ENCODE measurements at regions not wholly inside any gene's neighbourhood (a gene's known extent, or its start where the extent isn't known, plus 50 kb on each side); places are given as distances from the start of the nearest gene placed in this dataset.
"Not testable (repeated sequence)": the region's sequence is repeated elsewhere in the genome, so short reads cannot be mapped to it uniquely, and the experiment has no call there.

DNA sequence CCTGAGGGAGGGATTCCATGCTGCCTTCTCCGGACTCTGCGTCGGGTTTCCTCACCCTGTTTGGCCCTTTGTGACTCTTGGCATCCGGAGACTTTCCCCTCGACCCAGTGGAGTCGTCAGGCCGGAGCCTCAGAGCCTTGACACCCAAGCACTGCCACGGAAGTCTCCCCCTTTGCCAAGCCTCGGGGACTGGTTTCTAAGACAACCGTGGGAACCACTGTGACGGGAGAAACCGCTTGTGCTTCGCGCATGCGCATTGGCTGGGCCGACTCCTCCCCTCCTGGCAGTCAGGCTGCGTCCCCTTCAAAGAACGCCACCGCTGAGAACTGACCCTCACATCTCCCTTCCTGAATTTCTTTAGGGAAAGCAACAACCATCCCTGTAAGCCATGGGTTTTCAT lies 459.4 kb upstream of the ZNG1F start:
- H3K9ac ChIP-seq (ENCODE audit: low read length); H2BK5ac ChIP-seq (ENCODE audit: low read depth, low read length, poor library complexity, severe bottlenecking); H4K8ac ChIP-seq (ENCODE audit: low read length); H2BK120ac ChIP-seq (ENCODE audit: low read depth, low read length); H3K4me2 ChIP-seq (ENCODE audit: low read length, poor library complexity, severe bottlenecking); H3K27me3 ChIP-seq (ENCODE audit: control insufficient read depth in 1 of 2, insufficient read depth in 1 of 2, low read length in 2 of 2); H3K36me3 ChIP-seq (ENCODE audit: control insufficient read depth in 1 of 2, insufficient read depth in 2 of 2, low read depth in 1 of 2, low read length in 2 of 2); DNase-seq; H2AK5ac ChIP-seq (ENCODE audit: low read length, severe bottlenecking); H3K14ac ChIP-seq (ENCODE audit: low read length in 2 of 2); H4K91ac ChIP-seq (ENCODE audit: low read length); H3K23ac ChIP-seq (ENCODE audit: low read length in 2 of 2); H3K27ac ChIP-seq (ENCODE audit: low read length, poor library complexity, severe bottlenecking); H3K4me1 ChIP-seq (ENCODE audit: control insufficient read depth, insufficient read depth, low read depth, low read length); H3K4ac ChIP-seq (ENCODE audit: low read depth in 1 of 2, low read length in 2 of 2); H3K9me3 ChIP-seq (ENCODE audit: control insufficient read depth, low read length); H2BK12ac ChIP-seq (ENCODE audit: low read length in 2 of 2); H3K18ac ChIP-seq (ENCODE audit: low read depth in 1 of 2, low read length in 2 of 2); H3K79me1 ChIP-seq (replicated peaks; ENCODE audit: low read length, poor library complexity, severe bottlenecking); H3K4me3 ChIP-seq (ENCODE audit: insufficient read depth in 1 of 2, low read depth in 1 of 2, low read length in 2 of 2); H2BK15ac ChIP-seq (ENCODE audit: low read depth, poor library complexity, severe bottlenecking); H2AFZ ChIP-seq (ENCODE audit: low read depth, low read length): not testable (repeated sequence)
- no CpG with 5 or more reads among the region's 19 CpGs for WGBS

DNA sequence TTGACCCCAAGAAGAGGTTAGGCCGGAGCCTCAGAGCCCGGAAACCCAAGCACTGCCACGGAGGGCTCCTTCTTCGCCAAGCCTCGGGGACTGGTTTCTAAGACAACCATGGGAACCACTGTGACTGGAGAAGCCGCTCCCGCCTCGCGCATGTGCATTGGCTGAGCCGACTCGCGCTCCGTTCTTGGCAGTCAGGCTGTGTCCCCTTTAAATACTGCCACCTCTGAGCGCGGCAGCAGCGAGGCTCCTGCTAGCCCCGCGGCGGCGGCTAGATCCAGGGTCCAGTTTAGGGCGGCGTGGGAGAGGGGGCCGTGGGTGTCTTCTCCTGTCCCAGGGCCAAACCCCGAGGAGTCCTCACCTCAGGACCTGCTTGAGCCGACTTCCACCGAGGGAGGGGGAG lies 457.1 kb upstream of the ZNG1F start:
- not testable (repeated sequence) for H3K27ac ChIP-seq (ENCODE audit: low read length, poor library complexity, severe bottlenecking); H3K4me1 ChIP-seq (ENCODE audit: control insufficient read depth, insufficient read depth, low read depth, low read length); H2BK15ac ChIP-seq (ENCODE audit: low read depth, poor library complexity, severe bottlenecking); H3K23ac ChIP-seq (ENCODE audit: low read length in 2 of 2); H3K4me3 ChIP-seq (ENCODE audit: insufficient read depth in 1 of 2, low read depth in 1 of 2, low read length in 2 of 2); H3K9me3 ChIP-seq (ENCODE audit: control insufficient read depth, low read length); H3K4ac ChIP-seq (ENCODE audit: low read depth in 1 of 2, low read length in 2 of 2); H2BK5ac ChIP-seq (ENCODE audit: low read depth, low read length, poor library complexity, severe bottlenecking); DNase-seq; H3K14ac ChIP-seq (ENCODE audit: low read length in 2 of 2); H3K79me1 ChIP-seq (replicated peaks; ENCODE audit: low read length, poor library complexity, severe bottlenecking); H4K91ac ChIP-seq (ENCODE audit: low read length); H3K27me3 ChIP-seq (ENCODE audit: control insufficient read depth in 1 of 2, insufficient read depth in 1 of 2, low read length in 2 of 2); H2BK120ac ChIP-seq (ENCODE audit: low read depth, low read length); H2BK12ac ChIP-seq (ENCODE audit: low read length in 2 of 2); H4K8ac ChIP-seq (ENCODE audit: low read length); H3K36me3 ChIP-seq (ENCODE audit: control insufficient read depth in 1 of 2, insufficient read depth in 2 of 2, low read depth in 1 of 2, low read length in 2 of 2); H3K18ac ChIP-seq (ENCODE audit: low read depth in 1 of 2, low read length in 2 of 2); H3K4me2 ChIP-seq (ENCODE audit: low read length, poor library complexity, severe bottlenecking); H2AFZ ChIP-seq (ENCODE audit: low read depth, low read length); H2AK5ac ChIP-seq (ENCODE audit: low read length, severe bottlenecking); H3K9ac ChIP-seq (ENCODE audit: low read length)
- no CpG with 5 or more reads among the region's 26 CpGs for WGBS

DNA sequence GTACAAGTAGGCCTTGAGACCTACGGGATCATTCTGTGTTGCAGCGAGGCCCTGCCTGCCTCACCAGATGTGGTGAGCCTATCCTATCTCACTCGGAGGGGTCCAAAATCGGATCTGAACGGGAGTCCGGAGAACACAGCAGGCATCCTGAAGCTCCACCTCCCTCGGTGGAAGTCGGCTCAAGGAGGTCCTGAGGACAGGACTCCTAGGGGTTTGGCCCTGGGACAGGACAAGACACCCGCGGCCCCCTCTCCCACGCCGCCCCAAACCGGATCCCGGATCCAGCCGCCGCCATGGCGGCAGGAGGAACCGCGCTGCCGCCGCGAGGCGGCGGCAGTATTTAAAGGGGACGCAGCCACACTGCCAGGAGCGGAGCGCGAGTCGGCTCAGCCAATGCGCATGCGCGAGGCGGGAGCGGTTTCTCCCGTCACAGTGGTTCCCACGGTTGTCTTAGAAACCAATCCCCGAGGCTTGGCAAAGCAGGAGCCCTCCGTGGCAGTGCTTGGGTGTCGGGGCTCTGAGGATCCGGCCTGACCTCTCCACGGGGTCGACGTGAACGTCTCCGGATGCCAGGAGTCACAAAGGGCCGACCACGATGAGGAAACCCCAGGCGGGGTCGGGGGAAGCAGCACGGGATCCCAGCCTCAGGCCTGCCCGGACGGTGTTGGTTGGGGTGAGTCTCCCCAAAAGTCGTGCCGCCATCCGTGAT lies 454.6 kb upstream of the ZNG1F start:
- H3K4me1 ChIP-seq (ENCODE audit: control insufficient read depth, insufficient read depth, low read depth, low read length); H4K8ac ChIP-seq (ENCODE audit: low read length); H3K14ac ChIP-seq (ENCODE audit: low read length in 2 of 2); H3K79me1 ChIP-seq (replicated peaks; ENCODE audit: low read length, poor library complexity, severe bottlenecking); H3K27me3 ChIP-seq (ENCODE audit: control insufficient read depth in 1 of 2, insufficient read depth in 1 of 2, low read length in 2 of 2); H3K9me3 ChIP-seq (ENCODE audit: control insufficient read depth, low read length); H2BK15ac ChIP-seq (ENCODE audit: low read depth, poor library complexity, severe bottlenecking); H3K4me2 ChIP-seq (ENCODE audit: low read length, poor library complexity, severe bottlenecking); H3K18ac ChIP-seq (ENCODE audit: low read depth in 1 of 2, low read length in 2 of 2); H2BK120ac ChIP-seq (ENCODE audit: low read depth, low read length); H2AK5ac ChIP-seq (ENCODE audit: low read length, severe bottlenecking); H2AFZ ChIP-seq (ENCODE audit: low read depth, low read length); H4K91ac ChIP-seq (ENCODE audit: low read length); H3K27ac ChIP-seq (ENCODE audit: low read length, poor library complexity, severe bottlenecking); H2BK5ac ChIP-seq (ENCODE audit: low read depth, low read length, poor library complexity, severe bottlenecking); H3K23ac ChIP-seq (ENCODE audit: low read length in 2 of 2); H3K4ac ChIP-seq (ENCODE audit: low read depth in 1 of 2, low read length in 2 of 2); DNase-seq; H2BK12ac ChIP-seq (ENCODE audit: low read length in 2 of 2); H3K36me3 ChIP-seq (ENCODE audit: control insufficient read depth in 1 of 2, insufficient read depth in 2 of 2, low read depth in 1 of 2, low read length in 2 of 2): not testable (repeated sequence)
- Histone ChIP-seq H3K9ac (ENCODE audit: low read length) (peak overlapping the region; percentile 81), H3K4me3 (ENCODE audit: insufficient read depth in 1 of 2, low read depth in 1 of 2, low read length in 2 of 2) (peak overlapping the region in 1 of 2 experiments; percentile 56)
- WGBS = no CpG with 5 or more reads among the region's 55 CpGs

DNA sequence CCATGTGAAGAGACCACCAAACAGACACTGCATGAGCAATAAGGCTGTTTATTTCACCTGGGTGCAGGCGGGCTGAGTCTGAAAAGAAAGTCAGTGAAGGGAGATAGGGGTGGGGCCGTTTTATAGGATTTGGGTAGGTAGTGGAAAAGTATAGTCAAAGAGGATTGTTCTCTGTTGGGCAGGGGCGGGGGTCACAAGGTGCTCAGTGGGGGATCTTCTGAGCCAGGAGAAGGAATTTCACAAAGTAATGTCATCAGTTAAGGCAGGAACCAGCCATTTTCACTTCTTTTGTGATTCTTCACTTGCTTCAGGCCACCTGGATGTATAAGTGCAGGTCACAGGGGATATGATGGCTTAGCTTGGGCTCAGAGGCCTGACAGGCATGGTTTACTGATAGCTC lies 444.6 kb upstream of the ZNG1F start:
- not testable (repeated sequence) for H2BK15ac ChIP-seq (ENCODE audit: low read depth, poor library complexity, severe bottlenecking)

More for the DNA sequence above, 444.6 kb upstream of the ZNG1F start:
- H4K91ac ChIP-seq (ENCODE audit: low read length); H3K4me1 ChIP-seq (ENCODE audit: control insufficient read depth, insufficient read depth, low read depth, low read length); H3K9me3 ChIP-seq (ENCODE audit: control insufficient read depth, low read length); H3K27ac ChIP-seq (ENCODE audit: low read length, poor library complexity, severe bottlenecking); H3K4me3 ChIP-seq (ENCODE audit: insufficient read depth in 1 of 2, low read depth in 1 of 2, low read length in 2 of 2); H3K79me1 ChIP-seq (replicated peaks; ENCODE audit: low read length, poor library complexity, severe bottlenecking); H3K36me3 ChIP-seq (ENCODE audit: control insufficient read depth in 1 of 2, insufficient read depth in 2 of 2, low read depth in 1 of 2, low read length in 2 of 2); H3K27me3 ChIP-seq (ENCODE audit: control insufficient read depth in 1 of 2, insufficient read depth in 1 of 2, low read length in 2 of 2); H3K23ac ChIP-seq (ENCODE audit: low read length in 2 of 2); H4K8ac ChIP-seq (ENCODE audit: low read length); H3K9ac ChIP-seq (ENCODE audit: low read length); H3K4ac ChIP-seq (ENCODE audit: low read depth in 1 of 2, low read length in 2 of 2); H2BK120ac ChIP-seq (ENCODE audit: low read depth, low read length); DNase-seq; H3K14ac ChIP-seq (ENCODE audit: low read length in 2 of 2); H2AFZ ChIP-seq (ENCODE audit: low read depth, low read length); H2BK12ac ChIP-seq (ENCODE audit: low read length in 2 of 2); H3K4me2 ChIP-seq (ENCODE audit: low read length, poor library complexity, severe bottlenecking); H2BK5ac ChIP-seq (ENCODE audit: low read depth, low read length, poor library complexity, severe bottlenecking); H3K18ac ChIP-seq (ENCODE audit: low read depth in 1 of 2, low read length in 2 of 2); H2AK5ac ChIP-seq (ENCODE audit: low read length, severe bottlenecking): not testable (repeated sequence)
- WGBS = 13% methylated on average over 1 of the region's 3 CpGs

Data from mesenchymal stem cell (in vitro differentiated cells and primary cell).